GM04504 (cell line): ENCODE measurements at regions not wholly inside any gene's neighbourhood (a gene's known extent, or its start where the extent isn't known, plus 50 kb on each side); places are given as distances from the start of the nearest gene placed in this dataset.

Experiments used
- DNase-seq: peaks from one replicate; pipeline ENCODE4 v3.0.0-alpha.2; 2012; ENCODE audit warnings: low read depth

GRCh38 chr15:62611002-62611401, 431.5 kb upstream of the TPM1 start:
- DNase-seq, result no peak

- no peak for DNase-seq
Measured at GRCh38 chr15:62612183-62612733, 430.3 kb upstream of the TPM1 start.

- no peak for DNase-seq
Measured at GRCh38 chr15:62612771-62613170, 429.8 kb upstream of the TPM1 start.

GRCh38 chr15:62616746-62617145, 425.8 kb upstream of the TPM1 start:
- no peak for DNase-seq

DNA sequence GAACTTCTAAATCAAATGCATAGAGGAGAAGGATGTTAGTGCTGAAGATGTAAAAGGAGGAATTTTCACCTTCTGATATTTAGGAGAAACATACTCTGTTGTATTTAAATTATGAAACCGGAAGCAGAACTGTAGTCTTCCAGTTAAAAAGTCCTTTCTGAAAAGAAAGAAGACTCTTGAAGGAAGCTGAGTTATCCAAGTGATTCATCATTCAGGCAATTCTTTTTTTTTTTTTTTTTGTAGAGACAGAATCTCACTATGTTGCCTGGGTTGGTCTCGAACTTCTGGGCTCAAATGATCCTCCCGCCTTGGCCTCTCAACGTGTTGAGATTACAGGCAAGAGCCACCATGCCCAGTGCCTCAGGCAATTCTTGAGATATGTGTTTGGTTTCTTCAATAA, 424.8 kb upstream of the TPM1 start:
- no peak for DNase-seq

- peak; percentile 71 for DNase-seq
Measured at GRCh38 chr15:62618432-62618831, 424.1 kb upstream of the TPM1 start.

DNA sequence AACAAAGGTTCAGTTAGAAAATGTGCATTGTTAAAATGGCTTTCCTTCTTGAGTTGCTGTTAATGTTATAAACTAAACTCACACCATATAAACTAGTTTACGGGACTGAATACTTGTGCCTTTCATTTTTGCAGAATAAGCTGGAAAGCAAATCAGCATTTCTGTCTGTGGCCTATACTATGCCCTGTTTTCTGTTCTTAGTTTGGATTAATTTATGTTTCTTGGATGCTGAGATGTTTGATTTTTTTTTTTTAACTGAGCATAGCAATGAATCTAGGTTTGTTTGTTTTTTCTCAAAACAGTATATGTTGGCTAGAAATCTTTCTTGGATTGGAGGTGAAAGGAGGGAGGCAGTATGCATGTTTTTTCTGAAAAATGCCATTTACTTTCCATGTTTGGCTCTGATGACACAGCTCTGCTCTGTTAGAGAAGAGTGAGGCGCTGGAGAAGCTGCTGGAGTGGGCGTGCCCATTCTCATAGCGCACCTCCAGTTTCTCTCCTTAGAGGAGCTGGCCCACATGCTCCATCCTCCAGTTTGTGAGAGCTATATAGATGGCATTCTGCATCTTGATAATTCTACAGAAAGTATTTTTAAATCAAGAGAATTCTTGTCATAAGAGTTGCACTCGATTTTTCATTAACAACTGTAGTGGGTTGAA, 423.6 kb upstream of the TPM1 start:
- no peak for DNase-seq

GRCh38 chr15:62619526-62619925, 423.0 kb upstream of the TPM1 start:
- DNase-seq, result no peak

GRCh38 chr15:62622775-62623174, 419.8 kb upstream of the TPM1 start:
- no peak for DNase-seq

DNA sequence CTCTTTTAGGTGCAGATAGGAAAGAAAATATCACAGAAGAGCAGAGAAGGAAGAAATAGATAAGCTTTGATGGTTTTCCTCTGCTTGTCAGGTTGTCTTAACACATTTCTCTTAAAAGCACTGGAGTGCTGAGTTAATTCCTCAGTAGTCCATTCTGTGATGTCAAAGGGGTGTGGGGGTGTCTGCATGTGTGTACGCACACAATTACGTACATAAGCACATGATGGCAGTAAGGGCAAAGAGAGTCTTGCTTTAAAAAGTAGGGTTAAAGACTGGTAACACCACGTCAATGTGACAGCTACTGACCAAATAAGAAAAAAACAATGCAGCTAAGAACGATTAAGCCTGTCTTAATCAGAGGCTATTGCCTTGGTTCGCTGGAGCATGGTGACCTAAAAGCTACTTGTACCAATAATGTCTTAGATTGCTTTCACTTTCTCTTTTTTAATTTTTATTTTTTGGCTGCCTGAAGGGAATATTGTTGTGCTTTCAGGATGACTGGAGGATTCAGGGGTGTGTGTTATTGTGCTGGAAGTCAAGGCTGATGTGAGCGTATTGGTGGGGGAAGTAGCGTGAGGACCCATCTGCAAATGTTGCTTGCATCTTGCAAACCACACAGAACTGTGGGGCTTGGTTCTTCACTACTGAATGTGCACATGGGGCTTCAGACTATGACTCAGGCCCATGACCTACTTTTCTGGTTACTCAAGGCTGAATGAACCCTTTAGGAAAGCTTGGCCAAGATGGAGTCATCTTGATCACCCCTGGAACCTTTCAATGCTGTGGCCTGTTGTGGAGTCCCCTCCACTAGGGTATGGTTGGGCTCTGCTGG, 417.8 kb upstream of the TPM1 start:
- DNase-seq, result peak; percentile 69

DNA sequence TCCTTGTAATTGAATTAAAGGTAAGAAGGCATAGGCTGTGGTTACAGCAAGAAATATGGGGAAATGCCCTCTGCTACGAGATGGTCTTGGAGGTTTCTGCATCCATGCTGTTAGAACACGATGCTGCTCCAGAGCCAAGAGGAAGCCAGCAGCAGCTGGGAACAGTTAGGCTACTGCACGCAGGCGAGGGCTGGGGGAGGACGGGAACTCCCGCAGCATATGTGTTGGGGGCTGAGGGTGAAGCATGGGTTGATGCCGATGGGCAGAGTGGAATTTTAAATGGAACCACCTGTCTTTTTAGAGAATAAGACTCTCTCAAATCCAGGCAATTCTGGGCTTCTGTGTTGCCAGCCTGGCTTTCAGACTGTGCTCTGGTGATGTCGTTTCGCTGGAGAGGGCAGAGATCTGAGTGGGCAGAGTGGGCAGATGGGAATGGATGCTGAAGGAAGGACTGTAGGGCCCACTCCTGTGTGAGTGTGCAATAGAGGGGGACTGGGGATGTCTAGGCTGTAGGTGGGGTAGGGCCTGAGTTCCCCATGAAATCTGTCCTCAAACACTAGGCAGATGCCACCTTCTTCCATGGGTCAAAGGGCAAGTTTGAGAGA, 417.0 kb upstream of the TPM1 start:
- peak; percentile 78 for DNase-seq

DNA sequence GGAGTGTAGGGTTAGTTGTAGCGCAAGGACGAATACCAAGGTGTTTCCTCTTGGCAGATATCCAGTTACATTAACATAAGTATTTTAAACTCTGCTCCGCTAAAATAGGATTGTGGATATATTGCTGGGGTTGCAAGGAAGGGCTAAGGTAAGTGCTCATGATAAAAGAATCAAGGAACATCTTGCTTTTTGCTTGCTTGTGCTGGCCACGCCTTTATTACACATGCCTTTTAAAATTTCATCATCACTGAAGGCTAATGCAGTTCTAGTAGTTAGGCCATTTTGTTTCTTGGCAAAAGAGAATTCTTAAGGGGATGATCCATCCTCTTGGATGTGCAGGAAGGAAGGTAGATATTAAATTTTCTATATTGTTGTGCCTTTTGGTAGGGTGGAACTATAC, 415.6 kb upstream of the TPM1 start:
- DNase-seq, result no peak

- DNase-seq, result no peak
Measured at GRCh38 chr15:62631076-62631724, 411.3 kb upstream of the TPM1 start.

GRCh38 chr15:62636823-62637573, 405.5 kb upstream of the TPM1 start:
- no peak for DNase-seq

- DNase-seq, result no peak
Measured at GRCh38 chr15:62637574-62637897, 405.0 kb upstream of the TPM1 start.

- DNase-seq, result no peak
Measured at GRCh38 chr15:62637950-62638619, 404.5 kb upstream of the TPM1 start.

- DNase-seq, result no peak
Measured at GRCh38 chr15:62639432-62639831, 403.1 kb upstream of the TPM1 start.

DNA sequence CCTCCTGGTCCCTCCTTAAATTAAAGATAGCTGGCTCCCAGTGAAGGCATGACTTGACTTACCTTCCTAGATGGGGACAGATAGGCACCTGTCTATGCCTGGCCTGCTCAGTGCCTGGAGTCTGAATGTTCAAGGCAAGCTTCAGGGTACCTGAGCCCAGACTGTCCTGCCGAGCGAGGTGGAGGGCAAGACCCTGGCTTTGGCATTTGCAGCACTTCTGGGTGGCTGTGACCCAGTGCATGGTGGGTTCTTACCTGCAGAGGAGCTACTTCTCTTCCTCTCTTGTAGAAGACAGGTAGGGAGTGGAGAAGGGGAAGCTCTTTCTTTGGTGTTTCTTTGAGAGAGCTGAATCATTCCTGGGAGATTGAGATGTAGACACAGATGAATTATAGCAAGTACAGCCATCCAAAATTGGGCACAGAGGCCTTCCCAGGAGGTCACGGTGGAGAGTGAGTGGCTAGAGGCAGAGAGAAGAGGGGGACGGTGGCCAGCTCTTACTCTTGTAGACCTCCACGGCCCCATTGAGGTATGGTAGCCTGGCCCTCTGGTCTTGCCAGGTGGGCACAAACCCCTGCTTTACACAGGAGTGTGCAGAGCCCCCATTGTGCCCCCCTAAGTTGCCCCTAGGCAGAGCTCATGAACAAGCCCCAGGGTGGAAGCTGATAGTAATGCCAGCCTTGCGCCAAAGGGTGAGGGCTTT, 402.5 kb upstream of the TPM1 start:
- no peak for DNase-seq

GRCh38 chr15:62641825-62642224, 400.7 kb upstream of the TPM1 start:
- no peak for DNase-seq

DNA sequence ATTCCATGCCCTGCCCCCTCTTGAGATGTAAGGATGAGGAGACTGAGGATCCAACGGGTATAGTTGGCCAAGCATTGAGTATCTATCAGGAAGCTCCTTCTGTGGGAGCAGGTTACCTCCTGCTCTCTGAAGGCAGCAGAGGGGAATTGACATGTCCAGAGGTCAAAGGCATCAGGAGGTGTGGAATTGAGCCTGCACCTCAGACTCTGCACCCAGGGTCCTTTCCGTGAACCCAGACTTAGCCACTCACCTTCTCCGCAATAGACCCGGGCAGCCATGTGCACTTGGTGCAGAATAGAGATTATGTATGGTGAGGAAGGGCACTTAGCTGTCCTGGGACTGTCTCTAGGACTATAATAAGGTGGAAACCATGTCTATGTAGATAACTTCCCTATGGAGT, 399.0 kb upstream of the TPM1 start:
- no peak for DNase-seq
